ENCODE measurements at regions not wholly inside any gene's neighbourhood (a gene's known extent, or its start where the extent isn't known, plus 50 kb on each side); places are given as distances from the start of the nearest gene placed in this dataset.

- TF ChIP-seq, protein P1, sequence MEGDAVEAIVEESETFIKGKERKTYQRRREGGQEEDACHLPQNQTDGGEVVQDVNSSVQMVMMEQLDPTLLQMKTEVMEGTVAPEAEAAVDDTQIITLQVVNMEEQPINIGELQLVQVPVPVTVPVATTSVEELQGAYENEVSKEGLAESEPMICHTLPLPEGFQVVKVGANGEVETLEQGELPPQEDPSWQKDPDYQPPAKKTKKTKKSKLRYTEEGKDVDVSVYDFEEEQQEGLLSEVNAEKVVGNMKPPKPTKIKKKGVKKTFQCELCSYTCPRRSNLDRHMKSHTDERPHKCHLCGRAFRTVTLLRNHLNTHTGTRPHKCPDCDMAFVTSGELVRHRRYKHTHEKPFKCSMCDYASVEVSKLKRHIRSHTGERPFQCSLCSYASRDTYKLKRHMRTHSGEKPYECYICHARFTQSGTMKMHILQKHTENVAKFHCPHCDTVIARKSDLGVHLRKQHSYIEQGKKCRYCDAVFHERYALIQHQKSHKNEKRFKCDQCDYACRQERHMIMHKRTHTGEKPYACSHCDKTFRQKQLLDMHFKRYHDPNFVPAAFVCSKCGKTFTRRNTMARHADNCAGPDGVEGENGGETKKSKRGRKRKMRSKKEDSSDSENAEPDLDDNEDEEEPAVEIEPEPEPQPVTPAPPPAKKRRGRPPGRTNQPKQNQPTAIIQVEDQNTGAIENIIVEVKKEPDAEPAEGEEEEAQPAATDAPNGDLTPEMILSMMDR (conservative IDR thresholded peaks at IDR 0.05; ENCODE audit: low read depth, low read length), result no peak
- no peak for TF ChIP-seq EZH2phosphoT487 (IDR thresholded peaks at IDR 0.05; ENCODE audit: borderline replicate concordance, low read length)
- TF ChIP-seq EZH2 (IDR thresholded peaks at IDR 0.05; ENCODE audit: low read length, unreplicated experiment), result no peak
These were observed 161.1 kb upstream of the TRHDE start for GRCh38 chr12:72110937-72111650.
